ENCODE measurements at regions not wholly inside any gene's neighbourhood (a gene's known extent, or its start where the extent isn't known, plus 50 kb on each side); places are given as distances from the start of the nearest gene placed in this dataset.
"Not testable (repeated sequence)": the region's sequence is repeated elsewhere in the genome, so short reads cannot be mapped to it uniquely, and the experiment has no call there.

DNA sequence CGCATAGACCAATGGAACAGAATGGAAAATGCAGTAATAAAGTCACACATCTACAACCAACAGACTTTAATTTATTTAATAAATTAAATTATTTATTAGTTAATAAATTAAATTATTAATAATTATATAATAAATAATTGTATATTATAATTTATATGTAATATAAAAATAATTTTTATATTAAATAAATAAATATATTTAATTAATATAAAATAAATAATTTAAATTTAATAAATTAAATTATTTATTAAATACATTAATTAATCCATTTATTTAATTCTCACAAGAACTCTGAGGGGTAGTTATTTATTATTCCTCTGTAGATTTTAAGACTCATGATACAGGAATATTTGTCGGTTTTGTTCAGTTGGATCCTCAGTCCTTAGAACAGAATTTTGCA, 176.1 kb upstream of the ADAMTS19 start:
- H3K4me1 Mint-ChIP-seq (ENCODE audit: unreplicated experiment), result no peaks in the 10 kb centered on the region
- DNase-seq (ENCODE audit: extremely low spot score, unreplicated experiment), result no peak
- no peak overlapping the region for H3K4me3 Mint-ChIP-seq (ENCODE audit: unreplicated experiment)
- TF ChIP-seq, protein P1, sequence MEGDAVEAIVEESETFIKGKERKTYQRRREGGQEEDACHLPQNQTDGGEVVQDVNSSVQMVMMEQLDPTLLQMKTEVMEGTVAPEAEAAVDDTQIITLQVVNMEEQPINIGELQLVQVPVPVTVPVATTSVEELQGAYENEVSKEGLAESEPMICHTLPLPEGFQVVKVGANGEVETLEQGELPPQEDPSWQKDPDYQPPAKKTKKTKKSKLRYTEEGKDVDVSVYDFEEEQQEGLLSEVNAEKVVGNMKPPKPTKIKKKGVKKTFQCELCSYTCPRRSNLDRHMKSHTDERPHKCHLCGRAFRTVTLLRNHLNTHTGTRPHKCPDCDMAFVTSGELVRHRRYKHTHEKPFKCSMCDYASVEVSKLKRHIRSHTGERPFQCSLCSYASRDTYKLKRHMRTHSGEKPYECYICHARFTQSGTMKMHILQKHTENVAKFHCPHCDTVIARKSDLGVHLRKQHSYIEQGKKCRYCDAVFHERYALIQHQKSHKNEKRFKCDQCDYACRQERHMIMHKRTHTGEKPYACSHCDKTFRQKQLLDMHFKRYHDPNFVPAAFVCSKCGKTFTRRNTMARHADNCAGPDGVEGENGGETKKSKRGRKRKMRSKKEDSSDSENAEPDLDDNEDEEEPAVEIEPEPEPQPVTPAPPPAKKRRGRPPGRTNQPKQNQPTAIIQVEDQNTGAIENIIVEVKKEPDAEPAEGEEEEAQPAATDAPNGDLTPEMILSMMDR (IDR thresholded peaks at IDR 0.05), result no peak
- no peaks in the 10 kb centered on the region for H3K9me3 Mint-ChIP-seq (ENCODE audit: unreplicated experiment)
- H3K27ac Mint-ChIP-seq (ENCODE audit: unreplicated experiment), result no peak overlapping the region
- H3K27me3 Mint-ChIP-seq (ENCODE audit: unreplicated experiment), result no peaks in the 10 kb centered on the region
- no peaks in the 10 kb centered on the region for H3K36me3 Mint-ChIP-seq (ENCODE audit: unreplicated experiment)

DNA sequence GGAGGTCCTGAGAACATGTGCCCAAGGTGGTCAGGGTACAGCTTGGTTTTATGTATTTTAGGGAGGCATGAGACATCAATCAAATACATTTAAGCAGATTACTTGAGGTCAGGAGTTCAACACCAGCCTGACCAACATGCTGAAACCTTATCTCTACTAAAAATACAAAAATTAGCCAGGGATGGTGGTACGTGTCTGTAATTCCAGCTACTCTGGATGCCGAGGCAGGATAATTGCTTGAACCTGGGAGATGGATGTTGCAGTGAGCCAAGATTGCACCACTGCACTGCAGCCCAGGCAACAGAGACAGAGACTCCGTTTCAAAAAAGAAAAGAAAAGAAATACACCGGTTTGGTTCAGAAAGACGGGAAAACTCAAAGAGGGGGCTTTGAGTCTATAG, 165.9 kb upstream of the ADAMTS19 start:
- H3K27me3 Mint-ChIP-seq (ENCODE audit: unreplicated experiment); H3K27ac Mint-ChIP-seq (ENCODE audit: unreplicated experiment); H3K9me3 Mint-ChIP-seq (ENCODE audit: unreplicated experiment); H3K4me1 Mint-ChIP-seq (ENCODE audit: unreplicated experiment); DNase-seq (ENCODE audit: extremely low spot score, unreplicated experiment); H3K36me3 Mint-ChIP-seq (ENCODE audit: unreplicated experiment); H3K4me3 Mint-ChIP-seq (ENCODE audit: unreplicated experiment): not testable (repeated sequence)

DNA sequence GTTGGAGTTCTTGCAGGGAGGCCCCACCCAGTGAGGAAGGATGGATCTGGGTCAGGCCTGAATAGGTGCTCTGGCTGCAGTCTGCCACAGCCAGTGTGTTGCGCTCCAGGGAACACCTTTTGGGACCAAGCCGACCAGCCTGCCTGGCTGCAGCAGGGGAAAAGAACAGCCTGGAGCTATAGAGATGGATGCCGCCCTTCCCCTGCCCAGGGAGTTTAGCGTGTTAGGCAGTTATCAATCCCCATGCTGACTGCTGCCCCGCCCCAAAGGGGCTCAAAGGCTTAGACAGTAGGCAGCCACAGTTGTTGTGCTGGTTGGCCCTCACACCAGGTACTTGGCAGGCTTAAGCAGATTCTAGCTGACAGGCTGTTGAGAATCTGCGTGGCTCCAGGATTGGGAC, 153.4 kb upstream of the ADAMTS19 start:
- TF ChIP-seq, protein P1 (IDR thresholded peaks at IDR 0.05), result no peak
- Mint-ChIP-seq H3K9me3 (ENCODE audit: unreplicated experiment) (peaks cover 15% of the 10 kb centered on the region), H3K36me3 (ENCODE audit: unreplicated experiment) (no peaks in the 10 kb centered on the region), H3K27me3 (ENCODE audit: unreplicated experiment) (no peaks in the 10 kb centered on the region), H3K4me1 (ENCODE audit: unreplicated experiment) (no peaks in the 10 kb centered on the region), H3K27ac (ENCODE audit: unreplicated experiment) (no peak overlapping the region), H3K4me3 (ENCODE audit: unreplicated experiment) (no peak overlapping the region)
- DNase-seq (ENCODE audit: extremely low spot score, unreplicated experiment), result no peak

DNA sequence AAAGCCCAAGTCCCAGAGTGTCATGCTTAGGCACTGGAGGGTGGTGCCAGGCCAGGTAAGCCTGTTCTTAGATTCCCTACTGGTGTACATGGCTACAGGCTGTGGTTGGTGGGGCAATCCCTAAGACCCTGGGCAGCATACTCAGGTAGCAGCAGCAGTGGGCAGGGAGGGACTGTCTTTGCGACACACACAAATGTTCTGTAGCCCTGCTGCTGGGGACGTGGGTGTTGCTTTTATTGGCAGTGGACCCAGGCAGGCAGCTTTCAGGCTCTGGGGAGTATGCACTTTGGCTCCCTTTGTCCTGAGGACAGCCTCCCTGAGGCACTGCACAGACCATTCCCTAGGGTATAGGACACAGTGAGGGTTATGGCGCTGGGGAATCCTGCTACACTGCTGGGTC, 137.1 kb upstream of the ADAMTS19 start:
- DNase-seq (ENCODE audit: extremely low spot score, unreplicated experiment), result no peak
- H3K36me3 Mint-ChIP-seq (ENCODE audit: unreplicated experiment), result no peaks in the 10 kb centered on the region
- peaks cover 5% of the 10 kb centered on the region for H3K27me3 Mint-ChIP-seq (ENCODE audit: unreplicated experiment)
- TF ChIP-seq, protein P1 (IDR thresholded peaks at IDR 0.05), result no peak
- no peak overlapping the region for H3K27ac Mint-ChIP-seq (ENCODE audit: unreplicated experiment)
- H3K9me3 Mint-ChIP-seq (ENCODE audit: unreplicated experiment), result peaks cover 10% of the 10 kb centered on the region
- H3K4me3 Mint-ChIP-seq (ENCODE audit: unreplicated experiment), result no peak overlapping the region
- no peaks in the 10 kb centered on the region for H3K4me1 Mint-ChIP-seq (ENCODE audit: unreplicated experiment)

DNA sequence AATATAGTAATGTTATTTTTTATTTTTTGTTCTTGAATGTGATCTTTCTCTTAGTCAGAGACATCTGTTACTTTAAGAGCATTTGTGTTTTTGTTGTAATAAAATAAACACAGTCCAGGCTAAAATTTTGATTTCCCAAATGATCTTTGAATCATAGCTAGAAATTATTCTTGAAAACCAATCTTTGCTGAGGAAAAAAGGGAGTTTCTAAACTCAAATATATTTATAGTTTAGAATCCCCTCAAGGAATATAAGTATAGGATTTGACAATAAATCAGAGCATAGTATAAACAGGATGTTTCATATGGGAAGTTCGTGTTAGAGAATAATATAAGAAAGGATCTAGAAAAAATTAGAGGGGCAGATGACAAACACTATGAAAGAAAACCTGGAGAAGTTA, 118.8 kb upstream of the ADAMTS19 start:
- peaks cover 7% of the 10 kb centered on the region for H3K4me1 Mint-ChIP-seq (ENCODE audit: unreplicated experiment)
- TF ChIP-seq, protein P1 (IDR thresholded peaks at IDR 0.05), result no peak
- H3K4me3 Mint-ChIP-seq (ENCODE audit: unreplicated experiment), result no peak overlapping the region
- peaks cover 6% of the 10 kb centered on the region for H3K9me3 Mint-ChIP-seq (ENCODE audit: unreplicated experiment)
- no peak overlapping the region for H3K27ac Mint-ChIP-seq (ENCODE audit: unreplicated experiment)
- no peak for DNase-seq (ENCODE audit: extremely low spot score, unreplicated experiment)
- H3K27me3 Mint-ChIP-seq (ENCODE audit: unreplicated experiment), result peaks cover 22% of the 10 kb centered on the region
- H3K36me3 Mint-ChIP-seq (ENCODE audit: unreplicated experiment), result no peaks in the 10 kb centered on the region

DNA sequence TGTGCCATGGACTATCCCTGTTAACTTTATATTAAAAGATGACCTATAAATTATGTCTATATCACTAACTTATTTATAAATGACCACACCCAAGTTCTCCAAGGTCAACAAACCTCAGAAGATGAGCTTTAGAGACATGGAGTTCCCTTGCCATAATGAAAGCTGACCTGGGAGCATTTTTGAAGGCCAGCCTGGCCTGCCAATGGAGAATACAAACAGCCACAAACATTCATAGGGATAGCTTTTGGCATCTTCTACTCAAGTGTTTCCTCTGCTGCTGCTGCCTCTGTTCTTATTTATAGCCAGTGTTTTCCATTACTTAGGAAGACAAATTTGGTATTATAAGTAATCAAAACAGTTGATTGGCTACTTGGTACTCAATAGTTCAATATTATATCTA, 117.3 kb upstream of the ADAMTS19 start:
- Mint-ChIP-seq H3K9me3 (ENCODE audit: unreplicated experiment) (peaks cover 3% of the 10 kb centered on the region), H3K27ac (ENCODE audit: unreplicated experiment) (no peak overlapping the region), H3K4me1 (ENCODE audit: unreplicated experiment) (peaks cover 7% of the 10 kb centered on the region), H3K27me3 (ENCODE audit: unreplicated experiment) (peaks cover 27% of the 10 kb centered on the region), H3K36me3 (ENCODE audit: unreplicated experiment) (no peaks in the 10 kb centered on the region), H3K4me3 (ENCODE audit: unreplicated experiment) (no peak overlapping the region)
- DNase-seq (ENCODE audit: extremely low spot score, unreplicated experiment), result no peak
- TF ChIP-seq, protein P1 (IDR thresholded peaks at IDR 0.05), result no peak

All from osteocyte (in vitro differentiated cells).